T-helper 9 cell (primary cell): ENCODE measurements at regions not wholly inside any gene's neighbourhood (a gene's known extent, or its start where the extent isn't known, plus 50 kb on each side); places are given as distances from the start of the nearest gene placed in this dataset.
A peak's percentile ranks its signal among the peaks of the same experiment; 100 is the strongest.

Source experiments
- DNase-seq: peaks from one replicate; pipeline ENCODE4 v3.0.0-alpha.2; 2020

- DNase-seq, result no peak
Observed at GRCh38 chr5:107263387-107264018, 407.2 kb downstream of the EFNA5 start.

- no peak for DNase-seq
Observed at GRCh38 chr5:107257885-107258520, 412.7 kb downstream of the EFNA5 start.

- DNase-seq, result no peak
Observed at GRCh38 chr5:107254902-107255234, 415.9 kb downstream of the EFNA5 start.

- no peak for DNase-seq
Observed at GRCh38 chr5:107254214-107254901, 416.4 kb downstream of the EFNA5 start.

GRCh38 chr5:107253246-107253645 lies 417.5 kb downstream of the EFNA5 start:
- DNase-seq, result no peak

- DNase-seq, result no peak
Observed at GRCh38 chr5:107251151-107251550, 419.6 kb downstream of the EFNA5 start.

GRCh38 chr5:107248066-107248695 lies 422.6 kb downstream of the EFNA5 start:
- DNase-seq, result peak; percentile 6

GRCh38 chr5:107247427-107247826 lies 423.3 kb downstream of the EFNA5 start:
- DNase-seq, result no peak

GRCh38 chr5:107243220-107243579 lies 427.5 kb downstream of the EFNA5 start:
- no peak for DNase-seq

GRCh38 chr5:107242411-107243219 lies 428.1 kb downstream of the EFNA5 start:
- DNase-seq, result no peak

- no peak for DNase-seq
Observed at GRCh38 chr5:107241841-107242240, 428.9 kb downstream of the EFNA5 start.

GRCh38 chr5:107235167-107235566 lies 435.6 kb downstream of the EFNA5 start:
- no peak for DNase-seq

- no peak for DNase-seq
Observed at GRCh38 chr5:107232788-107233187, 437.9 kb downstream of the EFNA5 start.

GRCh38 chr5:107232293-107232692 lies 438.4 kb downstream of the EFNA5 start:
- no peak for DNase-seq

- no peak for DNase-seq
Observed at GRCh38 chr5:107231191-107231590, 439.5 kb downstream of the EFNA5 start.

GRCh38 chr5:107230367-107230766 lies 440.4 kb downstream of the EFNA5 start:
- no peak for DNase-seq

- no peak for DNase-seq
Observed at GRCh38 chr5:107228226-107228625, 442.5 kb downstream of the EFNA5 start.

GRCh38 chr5:107224272-107224671 lies 446.5 kb downstream of the EFNA5 start:
- no peak for DNase-seq

GRCh38 chr5:107223066-107223465 lies 447.7 kb downstream of the EFNA5 start:
- no peak for DNase-seq

GRCh38 chr5:107219993-107220392 lies 450.7 kb downstream of the EFNA5 start:
- no peak for DNase-seq

- DNase-seq, result no peak
Observed at GRCh38 chr5:107218457-107219193, 452.1 kb downstream of the EFNA5 start.

GRCh38 chr5:107217721-107218130 lies 453.0 kb downstream of the EFNA5 start:
- DNase-seq, result no peak
